H9 (cell line): ENCODE measurements at regions not wholly inside any gene's neighbourhood (a gene's known extent, or its start where the extent isn't known, plus 50 kb on each side); places are given as distances from the start of the nearest gene placed in this dataset.

Source experiments
- DNase-seq: peaks from one replicate; pipeline ENCODE4 v3.0.0-alpha.2; 2017
- H2AFZ ChIP-seq: one replicate; pipeline ENCODE4 v1.6.1; 2013; ENCODE audit warnings: mild to moderate bottlenecking, low read length, control low read depth, moderate library complexity
- H2AK5ac ChIP-seq: 2 replicates; pipeline ENCODE4 v1.6.1; 2013; ENCODE audit warnings: low read length, control low read depth, mixed read lengths; ENCODE audit not compliant: insufficient read length
- H2BK120ac ChIP-seq: one replicate; pipeline ENCODE4 v1.6.1; 2013; ENCODE audit warnings: low read depth, mild to moderate bottlenecking, low read length, control low read depth, inconsistent platforms; ENCODE audit not compliant: poor library complexity, severe bottlenecking
- H2BK12ac ChIP-seq: 2 replicates; pipeline ENCODE4 v1.6.1; 2013; ENCODE audit warnings: low read length, control low read depth, mixed read lengths, low read depth; ENCODE audit not compliant: insufficient read length
- H2BK15ac ChIP-seq: 2 replicates; pipeline ENCODE4 v1.6.1; 2013; ENCODE audit warnings: low read depth, low read length, control low read depth
- H2BK20ac ChIP-seq: one replicate; pipeline ENCODE4 v1.6.1; 2013; ENCODE audit warnings: low read depth, mild to moderate bottlenecking, low read length, control low read depth, inconsistent platforms; ENCODE audit not compliant: poor library complexity, severe bottlenecking
- H2BK5ac ChIP-seq: 2 replicates; pipeline ENCODE4 v1.6.1; 2013; ENCODE audit warnings: low read length, control low read depth, mixed read lengths; ENCODE audit not compliant: insufficient read length
- H3K14ac ChIP-seq: 2 replicates; pipeline ENCODE4 v1.6.1; 2013; ENCODE audit warnings: low read length, control low read depth; ENCODE audit not compliant: insufficient read depth
- H3K18ac ChIP-seq: 2 replicates; pipeline ENCODE4 v1.6.1; 2013; ENCODE audit warnings: low read depth, mild to moderate bottlenecking, mixed read lengths, low read length, control low read depth; ENCODE audit not compliant: insufficient read length
- H3K23ac ChIP-seq: 2 replicates; pipeline ENCODE4 v1.6.1; 2013; ENCODE audit warnings: low read length, control low read depth, mixed read lengths, low read depth; ENCODE audit not compliant: insufficient read length
- H3K23me2 ChIP-seq: 2 replicates; pipeline ENCODE4 v1.6.1; 2013; ENCODE audit warnings: low read depth, mild to moderate bottlenecking, mixed read lengths, low read length, control low read depth; ENCODE audit not compliant: insufficient read length, poor library complexity, severe bottlenecking
- H3K27ac ChIP-seq: 2 replicates; pipeline ENCODE4 v1.5.1; 2013; ENCODE audit warnings: low read length, control low read depth, mixed read lengths, low read depth; ENCODE audit not compliant: insufficient read length
- H3K27me3 ChIP-seq: 2 replicates; pipeline ENCODE4 v1.6.1; 2013; ENCODE audit warnings: low read length, control low read depth, inconsistent platforms; ENCODE audit not compliant: insufficient read depth
- H3K4ac ChIP-seq: 2 replicates; pipeline ENCODE4 v1.6.1; 2013; ENCODE audit warnings: low read depth, mild to moderate bottlenecking, control low read depth, inconsistent platforms, low read length, moderate library complexity
- H3K4me1 ChIP-seq: 2 replicates; pipeline ENCODE4 v1.6.1; 2013; ENCODE audit warnings: low read length, control low read depth, inconsistent platforms; ENCODE audit not compliant: insufficient read depth
- H3K4me2 ChIP-seq: 2 replicates; pipeline ENCODE4 v1.6.1; 2013; ENCODE audit warnings: low read length, control low read depth, mixed read lengths; ENCODE audit not compliant: insufficient read length, insufficient read depth
- H3K56ac ChIP-seq: 2 replicates; pipeline ENCODE4 v1.6.1; 2013; ENCODE audit warnings: low read depth, mild to moderate bottlenecking, mixed read lengths, low read length, control low read depth; ENCODE audit not compliant: insufficient read length
- H3K79me1 ChIP-seq: 2 replicates; pipeline ENCODE4 v1.6.1; 2013; ENCODE audit warnings: low read depth, mild to moderate bottlenecking, moderate library complexity, low read length, control low read depth, inconsistent platforms; ENCODE audit not compliant: insufficient read depth, poor library complexity, severe bottlenecking
- H3K79me2 ChIP-seq: 2 replicates; pipeline ENCODE4 v1.6.1; 2013; ENCODE audit warnings: low read length, control low read depth, inconsistent platforms; ENCODE audit not compliant: insufficient read depth
- H3K9ac ChIP-seq: 2 replicates; pipeline ENCODE4 v1.6.1; 2013; ENCODE audit warnings: low read length, control low read depth, mixed read lengths; ENCODE audit not compliant: insufficient read length; ENCODE audit errors: extremely low read depth
- H3K9me3 ChIP-seq: one replicate; pipeline ENCODE4 v1.6.1; 2013; ENCODE audit warnings: low read depth, low read length, inconsistent platforms; ENCODE audit not compliant: control insufficient read depth
- H3T11ph ChIP-seq: one replicate; pipeline ENCODE4 v1.6.1; 2013; ENCODE audit warnings: mild to moderate bottlenecking, low read length, control low read depth, inconsistent platforms
- H4K20me1 ChIP-seq: one replicate; pipeline ENCODE4 v1.6.1; 2013; ENCODE audit not compliant: control insufficient read depth, insufficient read length, insufficient read depth
- H4K5ac ChIP-seq: 2 replicates; pipeline ENCODE4 v1.6.1; 2013; ENCODE audit warnings: low read depth, mild to moderate bottlenecking, mixed read lengths, low read length, control low read depth; ENCODE audit not compliant: insufficient read length
- H4K8ac ChIP-seq: replicated peaks from 2 replicates; pipeline ENCODE4 v1.6.1; 2013; ENCODE audit warnings: low read length, control low read depth, mixed read lengths, low read depth; ENCODE audit not compliant: insufficient read length
- H4K91ac ChIP-seq: 2 replicates; pipeline ENCODE4 v1.6.1; 2013; ENCODE audit warnings: low read depth, mild to moderate bottlenecking, moderate library complexity, mixed read lengths, low read length, control low read depth; ENCODE audit not compliant: insufficient read length
- H3K27ac Mint-ChIP-seq, 3 experiments: 2 replicates in 2 of 3; 3 replicates in 1 of 3; pipeline ENCODE4 v1.8.0; 2020 to 2021; ENCODE audit warnings: mixed read lengths in 3 of 3, mild to moderate bottlenecking in 1 of 3, moderate library complexity in 1 of 3
- H3K27me3 Mint-ChIP-seq: 2 replicates; pipeline ENCODE4 v1.8.0; 2021; ENCODE audit warnings: low read depth, mild to moderate bottlenecking, moderate library complexity, mixed read lengths
- H3K36me3 Mint-ChIP-seq, 3 experiments: 2 replicates in 2 of 3; 3 replicates in 1 of 3; pipeline ENCODE4 v1.8.0; 2020 to 2021; ENCODE audit warnings: low read depth in 3 of 3, mixed read lengths in 3 of 3; ENCODE audit not compliant: insufficient read depth in 1 of 3
- H3K4me1 Mint-ChIP-seq, 2 experiments: 2 replicates each; pipeline ENCODE4 v1.8.0; 2020; ENCODE audit warnings: mixed read lengths in 2 of 2
- H3K4me3 Mint-ChIP-seq, 2 experiments: 2 replicates in 1 of 2; 3 replicates in 1 of 2; pipeline ENCODE4 v1.8.0; 2020 to 2021; ENCODE audit warnings: mild to moderate bottlenecking in 2 of 2, mixed read lengths in 2 of 2, moderate library complexity in 1 of 2
- H3K9me3 Mint-ChIP-seq, 2 experiments: 2 replicates in 1 of 2; 3 replicates in 1 of 2; pipeline ENCODE4 v1.8.0; 2020; ENCODE audit warnings: mild to moderate bottlenecking in 2 of 2, mixed read lengths in 2 of 2, moderate library complexity in 1 of 2
- CTCF ChIP-seq: fragments of 200-600 bp; sonication (generic); conservative IDR thresholded peaks from 3 replicates; pipeline ENCODE4 v1.8.0; 2021; ENCODE audit warnings: antibody characterized with exemption, mild to moderate bottlenecking
- WGBS: extraction: QIAGEN DNeasy Blood & Tissue Kit; methylation state at CpG from one replicate; pipeline ENCODE4 v1.1.7; 2013; ENCODE audit warnings: missing lambda C conversion rate, low lambda C conversion rate, mixed read lengths; ENCODE audit not compliant: insufficient read length; ENCODE audit errors: extremely low coverage; 5-methylcytosine and 5-hydroxymethylcytosine counted together

GRCh38 chr7:22657479-22657878, 69.5 kb upstream of the IL6 start:
- H4K20me1 ChIP-seq, result no peaks in the 10 kb centered on the region
- no peak overlapping the region for H2AFZ ChIP-seq
- no peaks in the 10 kb centered on the region for H3K9me3 ChIP-seq
- no peak overlapping the region for H3K23ac ChIP-seq
- H2BK15ac ChIP-seq, result no peak overlapping the region
- no peak overlapping the region for H2BK20ac ChIP-seq
- no peak overlapping the region for H3K4ac ChIP-seq
- H2AK5ac ChIP-seq, result no peak overlapping the region
- no peak overlapping the region for H3K4me3 Mint-ChIP-seq
- peaks cover 19 to 32% of the 10 kb centered on the region in 2 experiments for H3K4me1 Mint-ChIP-seq
- no peak overlapping the region for H4K5ac ChIP-seq
- no peak overlapping the region for H3K18ac ChIP-seq
- H3K56ac ChIP-seq, result no peak overlapping the region
- no peak overlapping the region for H4K8ac ChIP-seq
- no peak overlapping the region for H3K9ac ChIP-seq
- no peaks in the 10 kb centered on the region for H3K27me3 Mint-ChIP-seq
- whole genome bisulfite sequencing, result no CpG with 5 or more reads among the region's 1 CpG
- no peak overlapping the region for H3K14ac ChIP-seq
- no peaks in the 10 kb centered on the region for H3K4me1 ChIP-seq
- no peak; the same call in 2 of the 3 replicates for TF ChIP-seq CTCF
- no peak overlapping the region for H4K91ac ChIP-seq
- H2BK12ac ChIP-seq, result no peak overlapping the region
- H3K9me3 Mint-ChIP-seq, result no peaks in the 10 kb centered on the region
- H2BK5ac ChIP-seq, result no peak overlapping the region
- H3K79me2 ChIP-seq, result no peaks in the 10 kb centered on the region
- no peaks in the 10 kb centered on the region for H3K27me3 ChIP-seq
- H3K27ac ChIP-seq, result no peak overlapping the region
- peaks cover 0 to 2% (median 0%) of the 10 kb centered on the region in 3 experiments; a peak in 1 of 7 replicates for H3K36me3 Mint-ChIP-seq
- no peaks in the 10 kb centered on the region for H3K79me1 ChIP-seq
- H2BK120ac ChIP-seq, result no peak overlapping the region
- no peak for DNase-seq
- H3K23me2 ChIP-seq, result no peaks in the 10 kb centered on the region
- H3T11ph ChIP-seq, result no peak overlapping the region
- no peak overlapping the region for H3K4me2 ChIP-seq
- H3K27ac Mint-ChIP-seq, result no peak overlapping the region
